Psoas muscle (tissue), 7 donors: ENCODE measurements at regions not wholly inside any gene's neighbourhood (a gene's known extent, or its start where the extent isn't known, plus 50 kb on each side); places are given as distances from the start of the nearest gene placed in this dataset.
"Not testable (repeated sequence)": the region's sequence is repeated elsewhere in the genome, so short reads cannot be mapped to it uniquely, and the experiment has no call there.

Source experiments
- ATAC-seq, 4 donors: fragments of 200-7000 bp; cut with Tn5 transposase; one replicate each; pipeline ENCODE4 v1.9.1; 2020; ENCODE audit warnings: moderate library complexity in 3 of 4, mild to moderate bottlenecking in 2 of 4
- DNase-seq, 2 donors: peaks; one replicate each; pipeline ENCODE4 v3.0.0-alpha.2; 2020
- H3K27ac ChIP-seq: fragments of 200-600 bp; one replicate; pipeline ENCODE4 v1.8.0; 2022
- H3K27me3 ChIP-seq, 3 donors: fragments of 200-600 bp in 1 of 3; one replicate each; pipeline versions ENCODE4 v1.6.1 to v1.8.0; 2013 to 2022; ENCODE audit warnings: low read length in 2 of 3, mild to moderate bottlenecking in 2 of 3, moderate library complexity in 1 of 3; ENCODE audit not compliant: insufficient read depth in 3 of 3
- H3K36me3 ChIP-seq, 2 donors: fragments of 200-600 bp in 1 of 2; one replicate each; pipeline versions ENCODE4 v1.6.1 to v1.8.0; 2013 to 2022; ENCODE audit warnings: low read depth in 1 of 2, mild to moderate bottlenecking in 1 of 2, moderate library complexity in 1 of 2; ENCODE audit not compliant: insufficient read depth in 1 of 2
- H3K4me1 ChIP-seq: fragments of 200-600 bp; one replicate; pipeline ENCODE4 v1.8.0; 2022
- H3K4me3 ChIP-seq: fragments of 200-600 bp; one replicate; pipeline ENCODE4 v1.8.0; 2022; ENCODE audit warnings: mild to moderate bottlenecking
- H3K9me3 ChIP-seq: fragments of 200-600 bp; one replicate; pipeline ENCODE4 v1.8.0; 2022
- WGBS, 3 donors: extraction: QIAGEN DNeasy Blood & Tissue Kit; methylation state at CpG; one replicate each; pipeline versions ENCODE4 v1.1.6 to v1.1.7; 2013; 5-methylcytosine and 5-hydroxymethylcytosine counted together
- intact Hi-C, 2 donors: fragments of 100-400 bp; cut with DNase I; formaldehyde crosslinking; loops; one replicate each; pipeline versions ENCODE4 v1.11.0 to v1.14.2; 2022
- TF ChIP-seq, protein P1 (sequence below): fragments of 200-600 bp; IDR thresholded peaks from one replicate; pipeline ENCODE4 v1.8.0; 2022; ENCODE audit warnings: antibody characterized with exemption
- donor health status: healthy with polysubstance abuse.
- donor health status: DM: no; HTN: no; CAD: no; lungs with moderate emphysema.
- donor health status: Bipolar disorder and iron deficiency.
- donor health status: healthy.
- donor health status: DM: yes; HTN: yes; CAD: no.
- donor health status: DM: no; HTN: no; CAD: no.
- donor health status: DM: yes; HTN: yes; CAD: no.

DNA sequence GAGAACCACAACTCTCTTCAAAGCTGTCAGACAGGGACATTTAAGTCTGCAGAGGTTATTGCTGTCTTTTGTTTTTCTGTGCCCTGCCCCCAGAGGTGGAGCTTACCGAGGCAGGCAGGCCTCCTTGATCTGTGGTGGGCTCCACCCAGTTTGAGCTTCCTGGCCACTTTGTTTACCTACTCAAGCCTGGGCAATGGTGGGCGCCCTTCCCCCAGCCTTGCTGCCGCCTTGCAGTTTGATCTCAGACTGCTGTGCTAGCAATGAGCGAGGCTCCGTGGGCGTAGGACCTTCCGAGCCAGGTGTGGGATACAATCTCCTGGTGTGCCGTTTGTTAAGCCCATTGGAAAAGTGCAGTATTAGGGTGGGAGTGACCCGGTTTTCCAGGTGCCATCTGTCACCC, 822.1 kb downstream of the KCNMA1 start:
- DNase-seq, intact Hi-C loops, H3K9me3 ChIP-seq, H3K27me3 ChIP-seq, ATAC-seq, H3K4me3 ChIP-seq, H3K36me3 ChIP-seq, H3K27ac ChIP-seq, H3K4me1 ChIP-seq: not testable (repeated sequence)
- 82 to 94% (median 88%) methylated on average over 7 to 9 of the region's 9 CpGs for WGBS, 3 donors

DNA sequence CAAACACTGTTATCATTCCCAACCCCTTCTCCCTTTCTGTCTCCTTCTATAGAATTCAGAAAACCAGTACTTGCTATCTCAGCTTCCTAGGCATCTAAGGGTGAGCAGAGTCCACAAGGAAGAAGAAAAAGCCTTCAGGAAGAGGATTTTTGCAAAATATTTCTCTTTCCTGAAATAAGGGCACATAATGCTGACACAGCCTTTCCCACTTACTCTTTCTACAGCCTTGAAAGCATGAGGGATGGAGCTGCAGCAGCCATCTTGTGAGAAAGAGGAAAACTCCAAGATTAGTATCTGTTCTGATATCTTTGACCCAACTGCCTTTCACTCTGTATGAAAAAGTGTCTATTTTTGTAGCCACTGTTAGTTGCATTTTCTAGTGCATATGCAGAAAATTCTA, 826.2 kb downstream of the KCNMA1 start:
- ATAC-seq: no peak
- H3K4me1 ChIP-seq: no peaks in the 10 kb centered on the region
- intact Hi-C loops: no loop called here

DNA sequence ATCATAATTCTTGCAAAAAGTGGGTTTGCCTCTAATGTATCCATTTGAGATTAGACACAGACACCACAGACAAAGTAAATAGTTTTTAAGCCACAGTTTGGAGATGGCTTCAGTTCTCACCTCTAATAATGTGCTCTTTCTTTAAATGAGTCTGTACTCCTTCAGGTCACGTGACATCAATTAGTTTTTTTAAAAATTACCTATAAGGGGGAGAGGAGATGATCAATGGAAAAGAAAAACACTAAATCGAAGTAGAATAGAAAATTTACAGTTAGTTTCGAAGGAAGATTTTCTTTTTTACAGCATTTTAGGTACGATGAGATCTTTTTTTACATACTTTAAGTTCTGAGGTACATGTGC, 849.2 kb downstream of the KCNMA1 start:
- ATAC-seq: no peak

More for the DNA sequence above, 826.2 kb downstream of the KCNMA1 start:
- no peak overlapping the region for H3K27ac ChIP-seq
- H3K27me3 ChIP-seq: peaks cover 0 to 4% (median 3%) of the 10 kb centered on the region in 3 donors
- no peaks in the 10 kb centered on the region for H3K36me3 ChIP-seq
- DNase-seq: no peak
- H3K9me3 ChIP-seq: no peaks in the 10 kb centered on the region
- TF ChIP-seq, protein P1, sequence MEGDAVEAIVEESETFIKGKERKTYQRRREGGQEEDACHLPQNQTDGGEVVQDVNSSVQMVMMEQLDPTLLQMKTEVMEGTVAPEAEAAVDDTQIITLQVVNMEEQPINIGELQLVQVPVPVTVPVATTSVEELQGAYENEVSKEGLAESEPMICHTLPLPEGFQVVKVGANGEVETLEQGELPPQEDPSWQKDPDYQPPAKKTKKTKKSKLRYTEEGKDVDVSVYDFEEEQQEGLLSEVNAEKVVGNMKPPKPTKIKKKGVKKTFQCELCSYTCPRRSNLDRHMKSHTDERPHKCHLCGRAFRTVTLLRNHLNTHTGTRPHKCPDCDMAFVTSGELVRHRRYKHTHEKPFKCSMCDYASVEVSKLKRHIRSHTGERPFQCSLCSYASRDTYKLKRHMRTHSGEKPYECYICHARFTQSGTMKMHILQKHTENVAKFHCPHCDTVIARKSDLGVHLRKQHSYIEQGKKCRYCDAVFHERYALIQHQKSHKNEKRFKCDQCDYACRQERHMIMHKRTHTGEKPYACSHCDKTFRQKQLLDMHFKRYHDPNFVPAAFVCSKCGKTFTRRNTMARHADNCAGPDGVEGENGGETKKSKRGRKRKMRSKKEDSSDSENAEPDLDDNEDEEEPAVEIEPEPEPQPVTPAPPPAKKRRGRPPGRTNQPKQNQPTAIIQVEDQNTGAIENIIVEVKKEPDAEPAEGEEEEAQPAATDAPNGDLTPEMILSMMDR: no peak
- H3K4me3 ChIP-seq: no peak overlapping the region

DNA sequence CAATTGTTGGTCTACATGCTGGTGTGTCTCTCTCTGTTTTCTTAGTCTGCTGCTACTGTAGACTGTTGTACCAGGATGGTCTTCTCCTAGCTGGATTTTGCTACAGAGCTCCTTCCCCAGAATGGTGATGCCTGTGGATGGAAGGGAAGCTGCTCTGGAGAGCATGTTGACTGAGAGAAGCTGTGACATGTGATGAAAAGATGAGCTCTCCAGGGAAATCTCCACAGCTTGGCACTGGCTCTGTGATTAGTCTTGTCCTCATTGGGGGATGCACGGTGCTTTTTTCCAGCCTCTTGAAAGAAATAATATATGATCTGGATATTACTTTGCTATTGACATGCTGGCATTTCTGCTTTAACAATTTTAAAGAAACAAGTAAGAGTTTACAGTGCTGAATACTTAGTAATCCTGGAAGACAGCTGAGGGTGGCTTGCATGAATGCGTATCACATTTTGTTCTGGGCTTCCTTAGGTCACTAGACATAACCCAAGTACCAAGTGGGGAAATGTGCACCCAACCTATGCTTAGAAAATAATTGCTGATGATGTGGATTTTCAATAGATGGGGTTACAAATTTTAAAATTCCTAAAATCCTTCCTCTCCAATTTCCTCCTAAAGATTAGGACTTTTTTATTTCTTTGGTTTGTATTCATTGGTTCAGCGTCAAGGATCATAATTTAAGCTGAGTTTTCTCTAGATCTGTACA, 849.7 kb downstream of the KCNMA1 start:
- DNase-seq (no peak), ATAC-seq (no peak)
- WGBS, 3 donors: 69 to 83% (median 70%) methylated on average over 3 of the region's 3 CpGs
- no peak overlapping the region for H3K27ac ChIP-seq
- intact Hi-C loops: no loop called here
- no peaks in the 10 kb centered on the region for H3K27me3 ChIP-seq
- no peaks in the 10 kb centered on the region for H3K4me1 ChIP-seq
- TF ChIP-seq, protein P1: no peak
- no peak overlapping the region for H3K4me3 ChIP-seq
- H3K36me3 ChIP-seq: no peaks in the 10 kb centered on the region
- H3K9me3 ChIP-seq: no peaks in the 10 kb centered on the region

More for the DNA sequence above, 849.2 kb downstream of the KCNMA1 start:
- 65 to 80% (median 78%) methylated on average over 4 of the region's 4 CpGs for WGBS, 3 donors
- Histone ChIP-seq H3K4me1 (no peaks in the 10 kb centered on the region), H3K36me3 (no peaks in the 10 kb centered on the region), H3K4me3 (no peak overlapping the region), H3K9me3 (no peaks in the 10 kb centered on the region), H3K27ac (no peak overlapping the region), H3K27me3 (no peaks in the 10 kb centered on the region)
- no peak for DNase-seq
- intact Hi-C loops: no loop called here
- TF ChIP-seq, protein P1: no peak

DNA sequence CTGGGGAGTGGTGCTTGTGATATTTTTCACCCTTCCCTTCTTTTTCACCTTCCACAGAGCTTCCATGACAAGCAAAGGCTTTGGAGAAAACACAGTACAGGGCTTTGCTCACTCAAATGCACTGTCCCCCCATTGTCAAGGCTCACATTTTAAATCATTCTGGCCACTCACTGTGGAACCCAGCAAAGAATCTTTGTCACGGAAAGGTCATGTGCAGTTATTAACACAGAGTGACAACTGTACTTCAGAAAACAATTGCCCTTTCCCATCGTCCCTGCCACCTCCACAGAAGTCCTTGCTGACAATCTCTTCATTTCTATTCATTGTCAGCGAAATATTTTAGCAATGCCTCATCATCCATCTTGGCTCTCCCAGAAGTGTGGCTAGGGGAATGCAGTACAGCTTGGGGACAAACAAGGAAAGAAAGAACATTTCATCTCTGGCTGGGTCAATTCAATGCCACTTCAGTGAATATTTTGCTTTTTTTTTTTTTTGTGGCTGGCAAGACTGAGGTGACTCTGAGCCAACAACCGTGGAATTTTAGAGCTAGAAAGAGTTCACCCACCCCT, 851.0 kb downstream of the KCNMA1 start:
- DNase-seq (no peak), ATAC-seq (no peak)
- Histone ChIP-seq H3K27ac (no peak overlapping the region), H3K36me3 (no peaks in the 10 kb centered on the region), H3K27me3 (no peaks in the 10 kb centered on the region), H3K4me3 (no peak overlapping the region), H3K9me3 (no peaks in the 10 kb centered on the region), H3K4me1 (no peaks in the 10 kb centered on the region)
- intact Hi-C loops: no loop called here
- 46 to 62% (median 47%) methylated on average over 4 of the region's 4 CpGs for WGBS, 3 donors
- TF ChIP-seq, protein P1: no peak
